Epidermal melanocyte (primary cell): ENCODE measurements at regions not wholly inside any gene's neighbourhood (a gene's known extent, or its start where the extent isn't known, plus 50 kb on each side); places are given as distances from the start of the nearest gene placed in this dataset.
"Not testable (repeated sequence)": the region's sequence is repeated elsewhere in the genome, so short reads cannot be mapped to it uniquely, and the experiment has no call there.

Experiments used
- DNase-seq: peaks from one replicate; pipeline ENCODE4 v3.0.0; 2011; ENCODE audit warnings: low spot score; ENCODE audit not compliant: insufficient read length

GRCh38 chr5:68116408-68116807, 99.1 kb upstream of the PIK3R1 start:
- DNase-seq, result no peak

- no peak for DNase-seq
These were observed 100.0 kb upstream of the PIK3R1 start for GRCh38 chr5:68115584-68115983.

- peak; percentile 25 for DNase-seq
These were observed 101.0 kb upstream of the PIK3R1 start for GRCh38 chr5:68114378-68115040.

GRCh38 chr5:68112658-68113057, 102.9 kb upstream of the PIK3R1 start:
- no peak for DNase-seq

- no peak for DNase-seq
These were observed 104.7 kb upstream of the PIK3R1 start for GRCh38 chr5:68110894-68111293.

GRCh38 chr5:68110264-68110663, 105.3 kb upstream of the PIK3R1 start:
- no peak for DNase-seq

GRCh38 chr5:68104217-68104616, 111.3 kb upstream of the PIK3R1 start:
- not testable (repeated sequence) for DNase-seq

- not testable (repeated sequence) for DNase-seq
These were observed 112.3 kb upstream of the PIK3R1 start for GRCh38 chr5:68103297-68103696.

- DNase-seq, result no peak
These were observed 116.2 kb upstream of the PIK3R1 start for GRCh38 chr5:68099327-68099726.

- DNase-seq, result no peak
These were observed 121.9 kb upstream of the PIK3R1 start for GRCh38 chr5:68093455-68094159.

- no peak for DNase-seq
These were observed 127.3 kb upstream of the PIK3R1 start for GRCh38 chr5:68088302-68088701.

- DNase-seq, result no peak
These were observed 127.7 kb upstream of the PIK3R1 start for GRCh38 chr5:68087866-68088265.

GRCh38 chr5:68086857-68087256, 128.7 kb upstream of the PIK3R1 start:
- no peak for DNase-seq

- DNase-seq, result no peak
These were observed 129.1 kb upstream of the PIK3R1 start for GRCh38 chr5:68086439-68086838.

- no peak for DNase-seq
These were observed 131.2 kb upstream of the PIK3R1 start for GRCh38 chr5:68084396-68084795.

- no peak for DNase-seq
These were observed 135.1 kb upstream of the PIK3R1 start for GRCh38 chr5:68080282-68081050.

- DNase-seq, result no peak
These were observed 138.1 kb upstream of the PIK3R1 start for GRCh38 chr5:68077349-68077894.

- no peak for DNase-seq
These were observed 140.9 kb upstream of the PIK3R1 start for GRCh38 chr5:68074633-68075032.

GRCh38 chr5:68074048-68074632, 141.4 kb upstream of the PIK3R1 start:
- no peak for DNase-seq

- no peak for DNase-seq
These were observed 143.8 kb upstream of the PIK3R1 start for GRCh38 chr5:68071736-68072135.

- DNase-seq, result no peak
These were observed 144.3 kb upstream of the PIK3R1 start for GRCh38 chr5:68071282-68071632.
